SJCRH30 (cell line): ENCODE measurements at regions not wholly inside any gene's neighbourhood (a gene's known extent, or its start where the extent isn't known, plus 50 kb on each side); places are given as distances from the start of the nearest gene placed in this dataset.
A peak's percentile ranks its signal among the peaks of the same experiment; 100 is the strongest.
"Not testable (repeated sequence)": the region's sequence is repeated elsewhere in the genome, so short reads cannot be mapped to it uniquely, and the experiment has no call there.

Source experiments
- DNase-seq, 2 experiments: peaks; one replicate each; pipeline ENCODE4 v3.0.0-alpha.2; 2015 to 2020
- H3K27ac ChIP-seq: fragments of 250-450 bp; sonication (Bioruptor Pico); 2 replicates; pipeline ENCODE4 v1.5.1; 2020; ENCODE audit warnings: mild to moderate bottlenecking, moderate library complexity
- H3K27me3 ChIP-seq: fragments of 250-450 bp; sonication (Bioruptor Pico); 2 replicates; pipeline ENCODE4 v1.5.1; 2020; ENCODE audit warnings: mild to moderate bottlenecking, moderate library complexity
- H3K36me3 ChIP-seq: fragments of 250-450 bp; sonication (Bioruptor Pico); 2 replicates; pipeline ENCODE4 v1.5.1; 2020; ENCODE audit warnings: mild to moderate bottlenecking, moderate library complexity
- H3K4me1 ChIP-seq: fragments of 250-450 bp; sonication (Bioruptor Pico); 2 replicates; pipeline ENCODE4 v1.5.1; 2020; ENCODE audit warnings: mild to moderate bottlenecking, moderate library complexity
- H3K4me3 ChIP-seq: fragments of 250-450 bp; sonication (Bioruptor Pico); 2 replicates; pipeline ENCODE4 v1.5.1; 2020; ENCODE audit warnings: mild to moderate bottlenecking, moderate library complexity
- H3K9me3 ChIP-seq: fragments of 250-450 bp; sonication (Bioruptor Pico); replicated peaks from 2 replicates; pipeline ENCODE4 v1.5.1; 2020; ENCODE audit warnings: mild to moderate bottlenecking, moderate library complexity

GRCh38 chr15:23801881-23802280 lies 114.8 kb upstream of the NDN start:
- Histone ChIP-seq H3K36me3 (no peaks in the 10 kb centered on the region), H3K27me3 (no peaks in the 10 kb centered on the region), H3K27ac (no peak overlapping the region), H3K4me1 (no peaks in the 10 kb centered on the region), H3K9me3 (no peaks in the 10 kb centered on the region), H3K4me3 (no peak overlapping the region)
- no peak for DNase-seq

GRCh38 chr15:23802896-23803435 lies 115.9 kb upstream of the NDN start:
- H3K27me3 ChIP-seq, H3K27ac ChIP-seq, H3K36me3 ChIP-seq, H3K4me1 ChIP-seq, H3K4me3 ChIP-seq, H3K9me3 ChIP-seq, DNase-seq: not testable (repeated sequence)

GRCh38 chr15:23806980-23807379 lies 119.9 kb upstream of the NDN start:
- H3K9me3 ChIP-seq, result no peaks in the 10 kb centered on the region
- H3K4me3 ChIP-seq, result no peak overlapping the region
- no peak for DNase-seq
- no peaks in the 10 kb centered on the region for H3K36me3 ChIP-seq
- H3K27me3 ChIP-seq, result no peaks in the 10 kb centered on the region
- H3K4me1 ChIP-seq, result no peaks in the 10 kb centered on the region
- no peak overlapping the region for H3K27ac ChIP-seq

GRCh38 chr15:23823508-23823907 lies 136.4 kb upstream of the NDN start:
- Histone ChIP-seq H3K27ac (no peak overlapping the region), H3K36me3 (no peaks in the 10 kb centered on the region), H3K4me3 (no peak overlapping the region), H3K27me3 (no peaks in the 10 kb centered on the region), H3K4me1 (no peaks in the 10 kb centered on the region), H3K9me3 (no peaks in the 10 kb centered on the region)
- DNase-seq, result peak; percentile 44 to 64

GRCh38 chr15:23828786-23829185 lies 141.7 kb upstream of the NDN start:
- DNase-seq, result no peak
- Histone ChIP-seq H3K27me3 (no peaks in the 10 kb centered on the region), H3K9me3 (no peaks in the 10 kb centered on the region; the same call in 1 of the 2 replicates), H3K4me3 (no peak overlapping the region), H3K36me3 (no peaks in the 10 kb centered on the region), H3K27ac (no peak overlapping the region), H3K4me1 (no peaks in the 10 kb centered on the region)

GRCh38 chr15:23835953-23836352 lies 148.8 kb upstream of the NDN start:
- no peak overlapping the region for H3K4me3 ChIP-seq
- no peaks in the 10 kb centered on the region for H3K4me1 ChIP-seq
- H3K9me3 ChIP-seq, result no peaks in the 10 kb centered on the region; the same call in 1 of the 2 replicates
- no peak overlapping the region for H3K27ac ChIP-seq
- H3K27me3 ChIP-seq, result no peaks in the 10 kb centered on the region
- no peaks in the 10 kb centered on the region for H3K36me3 ChIP-seq
- no peak for DNase-seq

GRCh38 chr15:23839893-23840474 lies 152.9 kb upstream of the NDN start:
- H3K9me3 ChIP-seq, result no peaks in the 10 kb centered on the region
- no peak overlapping the region for H3K27ac ChIP-seq
- H3K4me3 ChIP-seq, result no peak overlapping the region
- H3K27me3 ChIP-seq, result no peaks in the 10 kb centered on the region
- H3K4me1 ChIP-seq, result no peaks in the 10 kb centered on the region
- no peaks in the 10 kb centered on the region for H3K36me3 ChIP-seq
- no peak for DNase-seq

DNA sequence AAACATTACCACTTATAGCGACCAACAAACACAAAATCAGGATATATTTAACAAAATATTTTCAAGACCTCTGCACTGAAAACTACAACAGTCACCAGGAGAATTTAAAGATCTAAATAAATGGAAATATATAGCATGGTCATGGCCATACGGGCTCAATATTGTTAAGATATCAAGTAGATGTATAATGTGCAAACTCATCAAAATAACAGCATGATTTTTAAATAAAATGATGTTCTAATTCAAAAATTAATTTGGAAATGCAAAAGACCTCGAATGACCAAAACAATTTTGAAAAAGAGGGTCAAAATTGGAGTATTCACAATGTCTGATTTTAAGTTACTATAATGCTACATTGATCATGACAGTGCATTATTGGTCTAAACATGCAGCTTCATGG lies 159.1 kb upstream of the NDN start:
- Histone ChIP-seq H3K9me3 (no peaks in the 10 kb centered on the region), H3K4me3 (no peak overlapping the region), H3K4me1 (no peaks in the 10 kb centered on the region), H3K27me3 (no peaks in the 10 kb centered on the region), H3K27ac (no peak overlapping the region), H3K36me3 (no peaks in the 10 kb centered on the region)
- DNase-seq, result no peak

GRCh38 chr15:23850666-23851065 lies 163.6 kb upstream of the NDN start:
- DNase-seq, result no peak
- H3K4me3 ChIP-seq, result no peak overlapping the region
- H3K36me3 ChIP-seq, result no peaks in the 10 kb centered on the region
- H3K4me1 ChIP-seq, result peaks cover 21% of the 10 kb centered on the region
- H3K9me3 ChIP-seq, result no peaks in the 10 kb centered on the region
- H3K27me3 ChIP-seq, result no peaks in the 10 kb centered on the region
- no peak overlapping the region for H3K27ac ChIP-seq

GRCh38 chr15:23851921-23852320 lies 164.8 kb upstream of the NDN start:
- Histone ChIP-seq H3K27me3 (no peaks in the 10 kb centered on the region), H3K36me3 (no peaks in the 10 kb centered on the region), H3K4me3 (no peak overlapping the region), H3K9me3 (no peaks in the 10 kb centered on the region), H3K4me1 (peaks cover 27% of the 10 kb centered on the region), H3K27ac (no peak overlapping the region)
- no peak for DNase-seq

GRCh38 chr15:23853286-23853685 lies 166.2 kb upstream of the NDN start:
- Histone ChIP-seq H3K4me1 (peaks cover 27% of the 10 kb centered on the region), H3K36me3 (no peaks in the 10 kb centered on the region), H3K4me3 (no peak overlapping the region), H3K27me3 (no peaks in the 10 kb centered on the region), H3K9me3 (no peaks in the 10 kb centered on the region), H3K27ac (no peak overlapping the region; the same call in 1 of the 2 replicates)
- DNase-seq, result no peak

- peaks cover 27% of the 10 kb centered on the region for H3K4me1 ChIP-seq
- H3K4me3 ChIP-seq, result no peak overlapping the region
- H3K27ac ChIP-seq, result peak overlapping the region; percentile 62
- H3K9me3 ChIP-seq, result no peaks in the 10 kb centered on the region
- DNase-seq, result peak; percentile 74 to 81
- no peaks in the 10 kb centered on the region for H3K36me3 ChIP-seq
- H3K27me3 ChIP-seq, result no peaks in the 10 kb centered on the region
These were observed 167.3 kb upstream of the NDN start for GRCh38 chr15:23854203-23854911.

- Histone ChIP-seq H3K27ac (peak overlapping the region; percentile 62), H3K27me3 (no peaks in the 10 kb centered on the region), H3K9me3 (no peaks in the 10 kb centered on the region), H3K4me3 (no peak overlapping the region; the same call in 1 of the 2 replicates), H3K36me3 (no peaks in the 10 kb centered on the region), H3K4me1 (peaks cover 27% of the 10 kb centered on the region)
- DNase-seq, result peak; percentile 57 to 79
These were observed 168.0 kb upstream of the NDN start for GRCh38 chr15:23854912-23855659.

DNA sequence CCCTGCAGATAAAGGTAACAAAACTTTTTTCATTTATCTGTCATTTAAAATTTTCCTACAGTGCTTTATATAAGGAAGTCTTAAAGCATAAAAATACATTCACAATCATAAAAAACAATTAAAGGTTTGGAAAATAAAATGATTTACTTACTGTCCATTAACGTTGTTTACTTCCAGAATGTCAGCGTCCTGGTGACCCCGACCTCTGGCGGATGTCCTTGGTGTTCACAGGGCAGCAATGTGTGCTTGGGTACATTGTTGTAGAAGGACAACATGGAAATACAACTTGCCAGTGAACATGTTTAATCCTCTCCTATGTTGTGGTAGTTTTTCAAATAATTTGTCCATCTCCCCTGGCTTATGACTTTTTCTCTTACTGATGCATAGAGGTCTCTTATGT lies 168.8 kb upstream of the NDN start:
- no peak overlapping the region for H3K27ac ChIP-seq
- DNase-seq, result no peak

GRCh38 chr15:23857028-23857641 lies 170.0 kb upstream of the NDN start:
- Histone ChIP-seq H3K27ac (no peak overlapping the region), H3K36me3 (no peaks in the 10 kb centered on the region), H3K4me1 (peaks cover 27% of the 10 kb centered on the region), H3K4me3 (no peak overlapping the region), H3K27me3 (no peaks in the 10 kb centered on the region; the same call in 1 of the 2 replicates), H3K9me3 (no peaks in the 10 kb centered on the region)
- DNase-seq, result peak; percentile 47 to 77

More for the DNA sequence above, 168.8 kb upstream of the NDN start:
- Histone ChIP-seq H3K36me3 (no peaks in the 10 kb centered on the region), H3K4me3 (no peak overlapping the region), H3K27me3 (no peaks in the 10 kb centered on the region; the same call in 1 of the 2 replicates), H3K4me1 (peaks cover 27% of the 10 kb centered on the region), H3K9me3 (no peaks in the 10 kb centered on the region)
